HEK293 (cell line): ENCODE measurements at regions not wholly inside any gene's neighbourhood (a gene's known extent, or its start where the extent isn't known, plus 50 kb on each side); places are given as distances from the start of the nearest gene placed in this dataset.

ENCODE experiments used
- AEBP2 ChIP-seq: fragments of 450-650 bp; formaldehyde crosslinking; IDR thresholded peaks from 2 replicates; pipeline ENCODE4 v1.5.1; 2016; ENCODE audit warnings: missing biosample characterization, missing genetic modification characterization, borderline replicate concordance
- BCL11B ChIP-seq: fragments of 450-650 bp; formaldehyde crosslinking; IDR thresholded peaks from 2 replicates; pipeline ENCODE4 v1.5.1; 2016; ENCODE audit warnings: low read depth, missing biosample characterization, missing genetic modification characterization
- CTCF ChIP-seq: fragments of 450-650 bp; formaldehyde crosslinking; IDR thresholded peaks from 2 replicates; pipeline ENCODE4 v1.5.1; 2016; ENCODE audit warnings: missing biosample characterization, missing genetic modification characterization
- IKZF3 ChIP-seq: fragments of 450-650 bp; IDR thresholded peaks from 2 replicates; pipeline ENCODE4 v1.5.0; 2018; ENCODE audit warnings: missing biosample characterization, mild to moderate bottlenecking, missing genetic modification characterization, moderate library complexity
- KLF10 ChIP-seq: fragments of 450-650 bp; IDR thresholded peaks from 2 replicates; pipeline ENCODE4 v1.5.1; 2018; ENCODE audit warnings: missing biosample characterization, mild to moderate bottlenecking, missing genetic modification characterization
- PRDM6 ChIP-seq: fragments of 450-650 bp; formaldehyde crosslinking; IDR thresholded peaks from 2 replicates; pipeline ENCODE4 v1.5.1; 2017; ENCODE audit warnings: missing biosample characterization, missing genetic modification characterization
- SP2 ChIP-seq: fragments of 450-650 bp; formaldehyde crosslinking; IDR thresholded peaks from 2 replicates; pipeline ENCODE4 v1.5.1; 2016; ENCODE audit warnings: missing biosample characterization, missing genetic modification characterization
- SP7 ChIP-seq: fragments of 450-650 bp; formaldehyde crosslinking; IDR thresholded peaks from 2 replicates; pipeline ENCODE4 v1.5.1; 2016; ENCODE audit warnings: missing biosample characterization, missing genetic modification characterization
- ZBTB17 ChIP-seq: fragments of 450-650 bp; formaldehyde crosslinking; IDR thresholded peaks from 2 replicates; pipeline ENCODE4 v1.5.1; 2016; ENCODE audit warnings: missing biosample characterization, missing genetic modification characterization
- ZBTB8A ChIP-seq: fragments of 450-650 bp; formaldehyde crosslinking; IDR thresholded peaks from 2 replicates; pipeline ENCODE4 v1.5.1; 2016; ENCODE audit warnings: missing biosample characterization, missing genetic modification characterization
- ZIC2 ChIP-seq: fragments of 450-650 bp; formaldehyde crosslinking; IDR thresholded peaks from 2 replicates; pipeline ENCODE4 v1.5.1; 2016; ENCODE audit warnings: missing biosample characterization, missing genetic modification characterization
- ZNF202 ChIP-seq: fragments of 450-650 bp; formaldehyde crosslinking; IDR thresholded peaks from 2 replicates; pipeline ENCODE4 v1.5.1; 2016; ENCODE audit warnings: missing biosample characterization, missing genetic modification characterization, borderline replicate concordance
- ZNF23 ChIP-seq: fragments of 450-650 bp; formaldehyde crosslinking; IDR thresholded peaks from 2 replicates; pipeline ENCODE4 v1.5.1; 2016; ENCODE audit warnings: missing biosample characterization, missing genetic modification characterization, borderline replicate concordance
- ZNF24 ChIP-seq: fragments of 450-650 bp; formaldehyde crosslinking; IDR thresholded peaks from 2 replicates; pipeline ENCODE4 v1.5.1; 2016; ENCODE audit warnings: missing biosample characterization, missing genetic modification characterization
- ZNF366 ChIP-seq: fragments of 450-650 bp; formaldehyde crosslinking; conservative IDR thresholded peaks from 2 replicates; pipeline ENCODE4 v1.5.1; 2016; ENCODE audit warnings: missing biosample characterization, missing genetic modification characterization
- ZNF398 ChIP-seq: fragments of 450-650 bp; formaldehyde crosslinking; IDR thresholded peaks from 2 replicates; pipeline ENCODE4 v1.5.1; 2017; ENCODE audit warnings: missing biosample characterization, missing genetic modification characterization
- ZNF433 ChIP-seq: fragments of 450-650 bp; formaldehyde crosslinking; IDR thresholded peaks from 2 replicates; pipeline ENCODE4 v1.5.1; 2016; ENCODE audit warnings: missing biosample characterization, missing genetic modification characterization, low read depth
- ZNF600 ChIP-seq: fragments of 450-650 bp; formaldehyde crosslinking; IDR thresholded peaks from 2 replicates; pipeline ENCODE4 v1.5.1; 2016; ENCODE audit warnings: missing biosample characterization, missing genetic modification characterization
- ZNF610 ChIP-seq: fragments of 450-650 bp; formaldehyde crosslinking; IDR thresholded peaks from 2 replicates; pipeline ENCODE4 v1.5.1; 2016; ENCODE audit warnings: missing biosample characterization, missing genetic modification characterization, borderline replicate concordance
- ZNF624 ChIP-seq: fragments of 450-650 bp; formaldehyde crosslinking; IDR thresholded peaks from 2 replicates; pipeline ENCODE4 v1.5.1; 2017; ENCODE audit warnings: missing biosample characterization, missing genetic modification characterization
- ZNF658 ChIP-seq: fragments of 450-650 bp; formaldehyde crosslinking; IDR thresholded peaks from 2 replicates; pipeline ENCODE4; 2016; ENCODE audit warnings: missing biosample characterization, missing genetic modification characterization
- ZNF768 ChIP-seq: fragments of 450-650 bp; formaldehyde crosslinking; IDR thresholded peaks from 2 replicates; pipeline ENCODE4 v1.5.1; 2018; ENCODE audit warnings: missing biosample characterization, mild to moderate bottlenecking, missing genetic modification characterization
- TF ChIP-seq, protein P1 (sequence below): IDR thresholded peaks from 2 replicates; pipeline ENCODE4 v1.6.1; 2011; ENCODE audit warnings: mild to moderate bottlenecking, low read depth, low read length, borderline replicate concordance
- TF ChIP-seq, protein P2 (sequence below): fragments of 450-650 bp; formaldehyde crosslinking; IDR thresholded peaks from 2 replicates; pipeline ENCODE4 v1.5.1; 2016; ENCODE audit warnings: missing biosample characterization, missing genetic modification characterization
- TF ChIP-seq, protein P3 (sequence below): fragments of 450-650 bp; formaldehyde crosslinking; IDR thresholded peaks from 2 replicates; pipeline ENCODE4 v1.5.1; 2016; ENCODE audit warnings: missing biosample characterization, missing genetic modification characterization

DNA sequence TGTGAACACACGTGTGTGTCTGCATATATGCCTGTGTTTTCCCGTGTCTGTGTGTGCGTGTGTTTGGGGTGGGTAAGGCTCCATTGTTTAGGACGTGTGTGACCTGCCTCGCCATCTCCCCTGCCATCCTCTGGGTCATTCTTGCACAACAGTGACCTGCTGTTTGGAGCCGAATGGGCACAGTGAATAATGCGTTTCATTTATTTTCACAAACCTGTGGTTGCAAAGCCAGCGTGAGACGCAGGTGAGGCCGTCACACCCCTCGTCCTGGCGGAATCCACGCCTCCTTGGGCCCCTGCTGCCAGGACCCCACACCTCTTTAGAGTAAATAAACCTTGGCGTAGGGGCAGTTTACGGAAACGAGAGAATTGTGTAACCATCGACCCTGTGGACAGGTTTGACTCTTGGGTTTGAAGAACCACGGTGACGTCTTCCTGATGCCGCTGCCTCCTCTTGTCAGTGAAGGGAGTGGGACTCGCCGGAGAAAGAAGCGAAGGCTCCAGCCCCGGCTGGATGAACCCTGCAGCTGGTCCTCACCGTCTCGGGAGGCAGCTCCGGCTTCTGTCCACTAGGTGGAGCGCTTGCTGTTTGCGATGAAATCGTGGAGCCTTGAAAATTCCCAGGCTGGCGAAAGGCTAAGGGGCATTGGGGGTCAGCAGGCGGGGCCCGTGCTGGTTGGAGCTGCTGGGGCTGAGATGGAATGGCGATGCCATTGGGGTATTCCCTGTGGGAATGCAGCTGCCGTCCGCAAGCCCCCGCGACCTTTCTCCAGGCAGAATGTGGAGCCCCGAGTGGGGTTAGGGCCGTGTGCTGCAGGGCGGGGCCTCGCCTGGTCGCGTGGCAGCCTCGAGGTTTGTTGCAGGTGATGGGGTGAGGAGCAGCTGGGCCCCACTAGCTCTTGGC, 81.1 kb downstream of the RTP5 start (continued):
- TF ChIP-seq ZNF600 (tag by site-specific recombination) (no peak), ZNF202 (no peak), ZNF24 (no peak), ZNF610 (tag by site-specific recombination) (no peak), CTCF (tag by site-specific recombination) (peak; percentile 85), ZNF658 (tag by site-specific recombination) (no peak), PRDM6 (tag by site-specific recombination) (no peak), SP2 (tag by site-specific recombination) (no peak), ZNF433 (tag by site-specific recombination) (no peak), BCL11B (tag by site-specific recombination) (peak; percentile 54; the same call in 1 of the 2 replicates), KLF10 (no peak), IKZF3 (tag by site-specific recombination) (peak; percentile 76), ZNF398 (tag by site-specific recombination) (no peak), ZNF366 (tag by site-specific recombination) (no peak), ZNF768 (tag by site-specific recombination) (no peak), ZBTB8A (0 out of 2 replicates have a peak, but pooled peaks have one; percentile 22), AEBP2 (tag by site-specific recombination) (no peak), SP7 (0 out of 2 replicates have a peak, but pooled peaks have one; percentile 32), ZNF624 (tag by site-specific recombination) (no peak), ZBTB17 (tag by site-specific recombination) (peak; percentile 70), ZNF23 (tag by site-specific recombination) (no peak), ZIC2 (tag by site-specific recombination) (no peak)
- TF ChIP-seq, protein P1, sequence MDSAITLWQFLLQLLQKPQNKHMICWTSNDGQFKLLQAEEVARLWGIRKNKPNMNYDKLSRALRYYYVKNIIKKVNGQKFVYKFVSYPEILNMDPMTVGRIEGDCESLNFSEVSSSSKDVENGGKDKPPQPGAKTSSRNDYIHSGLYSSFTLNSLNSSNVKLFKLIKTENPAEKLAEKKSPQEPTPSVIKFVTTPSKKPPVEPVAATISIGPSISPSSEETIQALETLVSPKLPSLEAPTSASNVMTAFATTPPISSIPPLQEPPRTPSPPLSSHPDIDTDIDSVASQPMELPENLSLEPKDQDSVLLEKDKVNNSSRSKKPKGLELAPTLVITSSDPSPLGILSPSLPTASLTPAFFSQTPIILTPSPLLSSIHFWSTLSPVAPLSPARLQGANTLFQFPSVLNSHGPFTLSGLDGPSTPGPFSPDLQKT = no peak
- TF ChIP-seq, protein P2, sequence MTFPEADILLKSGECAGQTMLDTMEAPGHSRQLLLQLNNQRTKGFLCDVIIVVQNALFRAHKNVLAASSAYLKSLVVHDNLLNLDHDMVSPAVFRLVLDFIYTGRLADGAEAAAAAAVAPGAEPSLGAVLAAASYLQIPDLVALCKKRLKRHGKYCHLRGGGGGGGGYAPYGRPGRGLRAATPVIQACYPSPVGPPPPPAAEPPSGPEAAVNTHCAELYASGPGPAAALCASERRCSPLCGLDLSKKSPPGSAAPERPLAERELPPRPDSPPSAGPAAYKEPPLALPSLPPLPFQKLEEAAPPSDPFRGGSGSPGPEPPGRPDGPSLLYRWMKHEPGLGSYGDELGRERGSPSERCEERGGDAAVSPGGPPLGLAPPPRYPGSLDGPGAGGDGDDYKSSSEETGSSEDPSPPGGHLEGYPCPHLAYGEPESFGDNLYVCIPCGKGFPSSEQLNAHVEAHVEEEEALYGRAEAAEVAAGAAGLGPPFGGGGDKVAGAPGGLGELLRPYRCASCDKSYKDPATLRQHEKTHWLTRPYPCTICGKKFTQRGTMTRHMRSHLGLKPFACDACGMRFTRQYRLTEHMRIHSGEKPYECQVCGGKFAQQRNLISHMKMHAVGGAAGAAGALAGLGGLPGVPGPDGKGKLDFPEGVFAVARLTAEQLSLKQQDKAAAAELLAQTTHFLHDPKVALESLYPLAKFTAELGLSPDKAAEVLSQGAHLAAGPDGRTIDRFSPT (tag by site-specific recombination) = no peak
- TF ChIP-seq, protein P3, sequence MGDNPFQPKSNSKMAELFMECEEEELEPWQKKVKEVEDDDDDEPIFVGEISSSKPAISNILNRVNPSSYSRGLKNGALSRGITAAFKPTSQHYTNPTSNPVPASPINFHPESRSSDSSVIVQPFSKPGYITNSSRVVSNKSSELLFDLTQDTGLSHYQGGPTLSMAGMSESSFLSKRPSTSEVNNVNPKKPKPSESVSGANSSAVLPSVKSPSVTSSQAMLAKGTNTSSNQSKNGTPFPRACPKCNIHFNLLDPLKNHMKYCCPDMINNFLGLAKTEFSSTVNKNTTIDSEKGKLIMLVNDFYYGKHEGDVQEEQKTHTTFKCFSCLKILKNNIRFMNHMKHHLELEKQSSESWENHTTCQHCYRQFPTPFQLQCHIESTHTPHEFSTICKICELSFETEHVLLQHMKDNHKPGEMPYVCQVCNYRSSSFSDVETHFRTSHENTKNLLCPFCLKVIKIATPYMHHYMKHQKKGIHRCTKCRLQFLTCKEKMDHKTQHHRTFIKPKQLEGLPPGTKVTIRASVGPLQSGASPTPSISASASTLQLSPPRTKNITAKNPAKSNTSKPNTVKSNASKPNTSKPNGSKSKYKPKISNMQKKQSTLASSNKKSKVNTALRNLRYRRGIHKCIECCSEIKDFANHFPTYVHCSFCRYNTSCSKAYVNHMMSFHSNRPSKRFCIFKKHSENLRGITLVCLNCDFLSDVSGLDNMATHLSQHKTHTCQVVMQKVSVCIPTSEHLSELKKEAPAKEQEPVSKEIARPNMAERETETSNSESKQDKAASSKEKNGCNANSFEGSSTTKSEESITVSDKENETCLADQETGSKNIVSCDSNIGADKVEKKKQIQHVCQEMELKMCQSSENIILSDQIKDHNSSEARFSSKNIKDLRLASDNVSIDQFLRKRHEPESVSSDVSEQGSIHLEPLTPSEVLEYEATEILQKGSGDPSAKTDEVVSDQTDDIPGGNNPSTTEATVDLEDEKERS (tag by site-specific recombination) = no peak
